H1 (cell line): ENCODE measurements at regions not wholly inside any gene's neighbourhood (a gene's known extent, or its start where the extent isn't known, plus 50 kb on each side); places are given as distances from the start of the nearest gene placed in this dataset.

Source experiments
- CTCF ChIA-PET: fragments of 300-600 bp; sonication (Branson Sonifier 250); formaldehyde crosslinking; loops from one replicate; lab custom pipeline; 2021; ENCODE audit not compliant: partially characterized antibody; lab: Charles Lee
- POLR2A ChIA-PET: fragments of 300-600 bp; sonication (Branson Sonifier 250); formaldehyde crosslinking; loops from one replicate; lab custom pipeline; 2021; ENCODE audit warnings: inconsistent platforms; ENCODE audit not compliant: partially characterized antibody; lab: Charles Lee
- DNase-seq, 2 experiments: peaks; one replicate each; pipeline versions ENCODE4 v3.0.0 to v3.0.0-alpha.2; 2010 to 2022; ENCODE audit warnings: low spot score in 2 of 2, low read depth in 1 of 2, mixed read lengths in 1 of 2
- FAIRE-seq: peaks from 2 replicates; lab custom pipeline; 2011; peaks lifted over from hg19 to GRCh38; lab: Jason Lieb, UNC
- H2AFZ ChIP-seq: 2 replicates; pipeline ENCODE4 v1.8.1; 2012; ENCODE audit warnings: low read length, inconsistent platforms
- H2AK5ac ChIP-seq: 2 replicates; pipeline ENCODE4 v1.6.1; 2013; ENCODE audit warnings: low read depth, low read length
- H2BK120ac ChIP-seq: replicated peaks from 2 replicates; pipeline ENCODE3; 2013; ENCODE audit warnings: low read depth, low read length, inconsistent platforms
- H2BK12ac ChIP-seq: 2 replicates; pipeline ENCODE4 v1.6.1; 2013; ENCODE audit warnings: low read depth, low read length
- H2BK15ac ChIP-seq: 2 replicates; pipeline ENCODE4 v1.6.1; 2013; ENCODE audit warnings: low read length
- H2BK20ac ChIP-seq: 2 replicates; pipeline ENCODE4 v1.6.1; 2013; ENCODE audit warnings: low read length
- H2BK5ac ChIP-seq: 2 replicates; pipeline ENCODE4 v1.6.1; 2013; ENCODE audit warnings: low read depth, low read length
- H3K14ac ChIP-seq: 2 replicates; pipeline ENCODE4 v1.6.1; 2013; ENCODE audit warnings: inconsistent platforms; ENCODE audit not compliant: insufficient read length
- H3K18ac ChIP-seq: 2 replicates; pipeline ENCODE4 v1.6.1; 2013; ENCODE audit warnings: low read length; ENCODE audit errors: extremely low read depth
- H3K23ac ChIP-seq: 2 replicates; pipeline ENCODE4 v1.6.1; 2013; ENCODE audit warnings: inconsistent platforms; ENCODE audit not compliant: insufficient read length
- H3K23me2 ChIP-seq: 2 replicates; pipeline ENCODE4 v1.6.1; 2013; ENCODE audit warnings: low read depth, low read length
- H3K27ac ChIP-seq: 2 replicates; pipeline ENCODE4 v1.6.1; 2011; ENCODE audit warnings: low read depth, low read length, inconsistent platforms
- H3K27me3 ChIP-seq, 4 experiments: replicated peaks in 1 of 4; 1 replicate in 1 of 4; 2 replicates in 3 of 4; pipeline versions ENCODE4 v1.6.1 to v1.8.1; 2011 to 2013; ENCODE audit warnings: low read length in 3 of 4, mild to moderate bottlenecking in 3 of 4, inconsistent platforms in 2 of 4, mixed read lengths in 2 of 4, moderate library complexity in 1 of 4; ENCODE audit not compliant: control insufficient read depth in 3 of 4, insufficient read depth in 3 of 4; ENCODE audit errors: extremely low read depth in 1 of 4
- H3K36me3 ChIP-seq, 4 experiments: 2 replicates each; pipeline versions ENCODE4 v1.6.1 to v1.8.1; 2011 to 2013; ENCODE audit warnings: mild to moderate bottlenecking in 4 of 4, low read length in 3 of 4, moderate library complexity in 2 of 4, control low read depth in 1 of 4, inconsistent platforms in 1 of 4; ENCODE audit not compliant: insufficient read depth in 4 of 4, control insufficient read depth in 2 of 4
- H3K4ac ChIP-seq: replicated peaks from 2 replicates; pipeline ENCODE3; 2013; ENCODE audit warnings: low read length, low read depth, mixed read lengths, inconsistent platforms; ENCODE audit not compliant: insufficient read length
- H3K4me1 ChIP-seq, 4 experiments: replicated peaks in 1 of 4; 1 replicate in 1 of 4; 2 replicates in 3 of 4; pipeline versions ENCODE4 v1.6.1 to v1.8.1; 2011 to 2013; ENCODE audit warnings: low read length in 3 of 4, inconsistent platforms in 2 of 4, mixed read lengths in 1 of 4; ENCODE audit not compliant: insufficient read depth in 4 of 4, control insufficient read depth in 3 of 4
- H3K4me2 ChIP-seq, 2 experiments: 2 replicates each; pipeline versions ENCODE4 v1.6.1 to v1.8.1; 2011 to 2013; ENCODE audit warnings: low read depth in 2 of 2, low read length in 2 of 2, control low read depth in 1 of 2, inconsistent platforms in 1 of 2, mild to moderate bottlenecking in 1 of 2; ENCODE audit not compliant: insufficient read depth in 1 of 2
- H3K4me3 ChIP-seq, 4 experiments: fragments of 200-600, 300-600 bp in 1 of 4; sonication (generic), shearing (Covaris generic), sonication (Bioruptor Twin) in 1 of 4; 2 replicates each; pipeline versions ENCODE4 v1.5.1 to v1.8.1; 2011 to 2016; ENCODE audit warnings: low read length in 4 of 4, low read depth in 3 of 4, control low read depth in 2 of 4, inconsistent platforms in 2 of 4, mild to moderate bottlenecking in 2 of 4, mixed read lengths in 1 of 4, moderate library complexity in 1 of 4; ENCODE audit not compliant: insufficient read depth in 2 of 4; ENCODE audit errors: extremely low read depth in 1 of 4
- H3K56ac ChIP-seq: replicated peaks from 2 replicates; pipeline ENCODE3; 2013; ENCODE audit warnings: low read depth, mild to moderate bottlenecking, mixed read lengths, low read length, inconsistent platforms; ENCODE audit not compliant: insufficient read length
- H3K79me1 ChIP-seq: 2 replicates; pipeline ENCODE4 v1.6.1; 2013; ENCODE audit warnings: low read depth, low read length, control low read depth
- H3K79me2 ChIP-seq, 2 experiments: 2 replicates each; pipeline versions ENCODE4 v1.6.1 to v1.8.1; 2012 to 2013; ENCODE audit warnings: low read length in 2 of 2, mild to moderate bottlenecking in 2 of 2, inconsistent platforms in 1 of 2; ENCODE audit not compliant: insufficient read depth in 2 of 2, control insufficient read depth in 1 of 2
- H3K9ac ChIP-seq, 4 experiments: replicated peaks in 1 of 4; 1 replicate in 1 of 4; 2 replicates in 3 of 4; pipeline versions ENCODE4 v1.6.1 to v1.8.1; 2011 to 2013; ENCODE audit warnings: low read depth in 3 of 4, low read length in 3 of 4, control low read depth in 2 of 4, mild to moderate bottlenecking in 2 of 4, moderate library complexity in 2 of 4, inconsistent platforms in 1 of 4; ENCODE audit errors: extremely low read depth in 1 of 4
- H3K9me3 ChIP-seq, 2 experiments: 2 replicates each; pipeline versions ENCODE4 v1.6.1 to v1.8.1; 2012 to 2013; ENCODE audit warnings: mild to moderate bottlenecking in 2 of 2, moderate library complexity in 2 of 2, control low read depth in 1 of 2, inconsistent platforms in 1 of 2, low read depth in 1 of 2, low read length in 1 of 2, mixed read lengths in 1 of 2; ENCODE audit not compliant: insufficient read depth in 2 of 2
- H4K20me1 ChIP-seq, 2 experiments: replicated peaks in 1 of 2; 2 replicates each; pipeline versions ENCODE3 to v1.8.1; 2011 to 2013; ENCODE audit warnings: inconsistent platforms in 2 of 2, low read length in 2 of 2, mild to moderate bottlenecking in 1 of 2; ENCODE audit not compliant: insufficient read depth in 2 of 2, control insufficient read depth in 1 of 2
- H4K5ac ChIP-seq: 2 replicates; pipeline ENCODE4 v1.6.1; 2013; ENCODE audit warnings: low read length, low read depth, mixed read lengths, inconsistent platforms; ENCODE audit not compliant: insufficient read length
- H4K8ac ChIP-seq: 2 replicates; pipeline ENCODE4 v1.8.0; 2013; ENCODE audit warnings: mild to moderate bottlenecking, moderate library complexity, low read length, inconsistent platforms; ENCODE audit not compliant: insufficient read depth; ENCODE audit errors: extremely low read depth
- H4K91ac ChIP-seq: replicated peaks from 2 replicates; pipeline ENCODE3; 2013; ENCODE audit warnings: low read length, mixed read lengths, inconsistent platforms; ENCODE audit not compliant: insufficient read length
- CBX5 ChIP-seq: fragments of 300-800, 300-1000 bp; sonication (generic); IDR thresholded peaks from 2 replicates; pipeline ENCODE4 v1.7.1; 2016; ENCODE audit warnings: antibody characterized with exemption, low read length, low read depth
- EP300 ChIP-seq, 2 experiments: IDR thresholded peaks; 1 replicate in 1 of 2; 2 replicates in 1 of 2; pipeline ENCODE4 v1.6.1; 2011 to 2012; ENCODE audit warnings: low read depth in 2 of 2, low read length in 2 of 2, mild to moderate bottlenecking in 2 of 2, borderline replicate concordance in 1 of 2, inconsistent platforms in 1 of 2, moderate library complexity in 1 of 2
- HDAC6 ChIP-seq: IDR thresholded peaks from one replicate; pipeline ENCODE4 v1.7.1; 2012; ENCODE audit warnings: low read depth, mild to moderate bottlenecking, inconsistent platforms, low read length, moderate library complexity
- JUN ChIP-seq: IDR thresholded peaks from 2 replicates; pipeline ENCODE4 v1.6.1; 2011; ENCODE audit warnings: low read depth, mild to moderate bottlenecking, improper control_type of control experiment, low read length
- JUND ChIP-seq: IDR thresholded peaks from 2 replicates; pipeline ENCODE4 v1.6.1; 2011; ENCODE audit warnings: mild to moderate bottlenecking, improper control_type of control experiment, low read length
- KDM5A ChIP-seq: fragments of 200-600 bp; IDR thresholded peaks from 2 replicates; pipeline ENCODE4 v1.7.1; 2012; ENCODE audit warnings: mild to moderate bottlenecking, low read length, inconsistent platforms, mixed read lengths
- NRF1 ChIP-seq: IDR thresholded peaks from 2 replicates; pipeline ENCODE4 v1.6.1; 2011; ENCODE audit warnings: mild to moderate bottlenecking, low read depth, low read length, improper control_type of control experiment
- RBBP5 ChIP-seq: IDR thresholded peaks from 2 replicates; pipeline ENCODE4 v1.7.1; 2012; ENCODE audit warnings: low read depth, mild to moderate bottlenecking, inconsistent platforms, low read length, moderate library complexity, borderline replicate concordance
- RNF2 ChIP-seq: fragments of 200-900, 300-1000 bp; sonication (generic); IDR thresholded peaks from 2 replicates; pipeline ENCODE4 v1.7.1; 2016; ENCODE audit warnings: borderline replicate concordance, low read depth, mild to moderate bottlenecking, antibody characterized with exemption, low read length; ENCODE audit not compliant: poor library complexity, severe bottlenecking; ENCODE audit errors: missing control alignments
- SAP30 ChIP-seq: fragments of 300-600 bp; sonication (generic); IDR thresholded peaks from 2 replicates; pipeline ENCODE4 v1.7.1; 2012; ENCODE audit warnings: low read length, moderate library complexity, mild to moderate bottlenecking, inconsistent platforms; ENCODE audit not compliant: insufficient read depth, insufficient replicate concordance
- SIRT6 ChIP-seq: IDR thresholded peaks from one replicate; pipeline ENCODE4 v1.7.1; 2012; ENCODE audit warnings: low read length, inconsistent platforms
- SIX5 ChIP-seq: IDR thresholded peaks from 2 replicates; pipeline ENCODE4 v1.6.1; 2011; ENCODE audit warnings: mild to moderate bottlenecking, low read depth, low read length
- SP2 ChIP-seq: IDR thresholded peaks from 2 replicates; pipeline ENCODE4 v1.6.1; 2012; ENCODE audit warnings: mild to moderate bottlenecking, low read length, inconsistent platforms
- TCF12 ChIP-seq: IDR thresholded peaks from 2 replicates; pipeline ENCODE4 v1.6.1; 2011; ENCODE audit warnings: low read depth, mild to moderate bottlenecking, low read length
- YY1 ChIP-seq: IDR thresholded peaks from 2 replicates; pipeline ENCODE4 v1.6.1; 2011; ENCODE audit warnings: low read depth, mild to moderate bottlenecking, low read length
- ZNF274 ChIP-seq: IDR thresholded peaks from 2 replicates; pipeline ENCODE4 v1.7.0; 2012; ENCODE audit warnings: low read length, borderline replicate concordance; ENCODE audit errors: extremely low read depth
- WGBS, 2 experiments: shearing (Covaris generic) in 1 of 2; methylation state at CpG; one replicate each; pipeline versions ENCODE4 v1.1.6 to v1.1.7; 2013 to 2015; ENCODE audit warnings: low lambda C conversion rate in 2 of 2, mixed read lengths in 2 of 2, inconsistent platforms in 1 of 2, low coverage in 1 of 2, missing lambda C conversion rate in 1 of 2; ENCODE audit not compliant: insufficient replicate concordance in 2 of 2, insufficient coverage in 1 of 2, insufficient read length in 1 of 2; ENCODE audit errors: extremely low coverage in 1 of 2, missing lambda C conversion rate in 1 of 2; 5-methylcytosine and 5-hydroxymethylcytosine counted together

DNA sequence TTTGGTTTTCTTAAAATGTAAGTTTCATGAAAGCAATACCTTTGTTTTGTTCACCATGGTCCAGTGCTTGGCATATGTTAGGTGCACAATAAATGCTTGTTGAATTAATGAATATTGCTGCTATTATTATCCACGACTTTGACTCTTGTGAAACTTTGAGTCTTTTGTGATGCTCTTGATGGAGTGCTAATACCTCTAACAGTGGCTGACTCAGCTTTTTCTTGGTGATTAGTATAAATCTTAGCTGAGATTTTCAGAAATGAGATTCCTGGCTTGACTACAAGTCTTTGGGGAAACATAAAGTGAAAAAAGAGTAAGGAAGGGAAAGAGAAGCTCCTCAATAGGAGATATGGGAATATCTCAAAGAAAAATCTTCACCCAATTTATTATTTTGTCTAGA lies 375.2 kb upstream of the RPS6KA3 start:
- no peak overlapping the region for H3K23ac ChIP-seq
- H2BK120ac ChIP-seq: no peak overlapping the region
- H3K9me3 ChIP-seq: no peaks in the 10 kb centered on the region
- H3K4me3 ChIP-seq: no peak overlapping the region
- no peaks in the 10 kb centered on the region for H3K36me3 ChIP-seq
- no peak overlapping the region for H2BK12ac ChIP-seq
- POLR2A ChIA-PET: no interaction called here
- no peak overlapping the region for H3K4ac ChIP-seq
- no peaks in the 10 kb centered on the region for H3K23me2 ChIP-seq
- no peak for DNase-seq
- H3K27ac ChIP-seq: no peak overlapping the region
- no peaks in the 10 kb centered on the region for H3K4me1 ChIP-seq
- H3K56ac ChIP-seq: no peak overlapping the region
- H3K4me2 ChIP-seq: no peak overlapping the region
- no peaks in the 10 kb centered on the region for H4K20me1 ChIP-seq
- H2AFZ ChIP-seq: no peak overlapping the region
- no peak overlapping the region for H4K8ac ChIP-seq
- CTCF ChIA-PET: interaction anchor here (0.5 kb wide), 1 partner anchor 10 kb away, joined by 3 read pairs; no protein-coding TSS in a partner anchor
- no peaks in the 10 kb centered on the region for H3K27me3 ChIP-seq
- H4K5ac ChIP-seq: no peak overlapping the region
- no peak overlapping the region for H3K14ac ChIP-seq
- H3K18ac ChIP-seq: no peak overlapping the region
- no peak overlapping the region for H2BK20ac ChIP-seq
- H3K79me1 ChIP-seq: no peaks in the 10 kb centered on the region
- no peak overlapping the region for H3K9ac ChIP-seq
- FAIRE-seq: no peak
- no peak overlapping the region for H2BK15ac ChIP-seq
- H2AK5ac ChIP-seq: no peak overlapping the region
- H3K79me2 ChIP-seq: no peaks in the 10 kb centered on the region
- no CpG with 5 or more reads among the region's 1 CpG for WGBS, 2 experiments
- H2BK5ac ChIP-seq: no peak overlapping the region
- H4K91ac ChIP-seq: no peak overlapping the region
- TF ChIP-seq CBX5: no peak
- no peak for TF ChIP-seq SAP30
- no peak for TF ChIP-seq SIRT6
- no peak for TF ChIP-seq YY1
- TF ChIP-seq NRF1: no peak
- no peak for TF ChIP-seq JUN
- TF ChIP-seq RNF2: no peak
- TF ChIP-seq SP2: no peak
- no peak for TF ChIP-seq SIX5
- no peak for TF ChIP-seq HDAC6
- no peak for TF ChIP-seq JUND
- no peak for TF ChIP-seq KDM5A
- TF ChIP-seq ZNF274: no peak
- no peak for TF ChIP-seq RBBP5
- no peak for TF ChIP-seq TCF12
- TF ChIP-seq EP300 (IDR thresholded peaks at IDR 0.05; ENCODE audit: borderline replicate concordance in 1 of 2, low read depth in 2 of 2, low read length in 2 of 2): no peak
